HEK293 (cell line): ENCODE measurements at regions not wholly inside any gene's neighbourhood (a gene's known extent, or its start where the extent isn't known, plus 50 kb on each side); places are given as distances from the start of the nearest gene placed in this dataset.
"Not testable (repeated sequence)": the region's sequence is repeated elsewhere in the genome, so short reads cannot be mapped to it uniquely, and the experiment has no call there.

Source experiments
- SP7 ChIP-seq: fragments of 450-650 bp; formaldehyde crosslinking; IDR thresholded peaks from 2 replicates; pipeline ENCODE4 v1.5.1; 2016; ENCODE audit warnings: missing biosample characterization, missing genetic modification characterization
- YY1 ChIP-seq: fragments of 450-650 bp; formaldehyde crosslinking; IDR thresholded peaks from 2 replicates; pipeline ENCODE4 v1.5.1; 2018; ENCODE audit warnings: missing biosample characterization, missing genetic modification characterization
- TF ChIP-seq, protein P1 (sequence below): fragments of 450-650 bp; formaldehyde crosslinking; IDR thresholded peaks from 2 replicates; pipeline ENCODE4 v1.5.1; 2016; ENCODE audit warnings: missing biosample characterization, missing genetic modification characterization
- TF ChIP-seq, protein P2 (sequence below): fragments of 450-650 bp; formaldehyde crosslinking; IDR thresholded peaks from 2 replicates; pipeline ENCODE4 v1.5.1; 2016; ENCODE audit warnings: missing biosample characterization, missing genetic modification characterization

DNA sequence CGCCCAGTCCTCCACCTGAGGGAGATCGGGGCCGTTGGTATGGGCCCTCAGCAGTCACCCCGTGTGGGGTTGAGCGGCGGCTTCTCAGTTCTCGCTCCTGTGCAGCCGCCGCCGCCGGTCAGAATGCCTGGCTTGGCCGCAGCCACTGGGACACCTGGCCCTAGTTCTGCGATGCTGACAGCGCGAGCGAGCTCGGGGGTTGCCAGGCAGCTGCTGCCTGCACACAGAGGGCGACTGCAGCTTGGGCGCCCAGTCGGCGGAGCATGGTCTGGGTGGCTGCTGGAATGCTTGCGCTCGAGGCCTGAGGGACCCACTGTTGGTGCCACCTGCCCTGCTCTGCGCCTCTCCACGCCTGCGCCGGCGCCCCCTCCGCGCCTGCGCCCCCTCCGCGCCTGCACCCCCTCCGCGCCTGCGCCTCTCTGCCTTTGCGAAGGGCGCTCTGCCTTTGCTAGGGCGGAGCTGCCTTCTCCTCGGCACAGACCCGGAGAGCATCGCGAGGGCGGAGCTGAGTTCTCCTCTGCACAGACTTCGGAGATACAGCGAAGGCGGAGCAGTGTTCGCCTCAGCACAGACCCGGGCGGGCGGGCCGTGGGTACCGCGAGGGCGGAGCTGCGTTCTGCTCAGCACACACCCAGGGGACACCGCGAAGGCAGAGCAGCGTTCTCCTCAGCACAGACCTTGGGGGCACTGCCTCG, 1648.3 kb downstream of the SPATA31A7 start:
- TF ChIP-seq, protein P1, sequence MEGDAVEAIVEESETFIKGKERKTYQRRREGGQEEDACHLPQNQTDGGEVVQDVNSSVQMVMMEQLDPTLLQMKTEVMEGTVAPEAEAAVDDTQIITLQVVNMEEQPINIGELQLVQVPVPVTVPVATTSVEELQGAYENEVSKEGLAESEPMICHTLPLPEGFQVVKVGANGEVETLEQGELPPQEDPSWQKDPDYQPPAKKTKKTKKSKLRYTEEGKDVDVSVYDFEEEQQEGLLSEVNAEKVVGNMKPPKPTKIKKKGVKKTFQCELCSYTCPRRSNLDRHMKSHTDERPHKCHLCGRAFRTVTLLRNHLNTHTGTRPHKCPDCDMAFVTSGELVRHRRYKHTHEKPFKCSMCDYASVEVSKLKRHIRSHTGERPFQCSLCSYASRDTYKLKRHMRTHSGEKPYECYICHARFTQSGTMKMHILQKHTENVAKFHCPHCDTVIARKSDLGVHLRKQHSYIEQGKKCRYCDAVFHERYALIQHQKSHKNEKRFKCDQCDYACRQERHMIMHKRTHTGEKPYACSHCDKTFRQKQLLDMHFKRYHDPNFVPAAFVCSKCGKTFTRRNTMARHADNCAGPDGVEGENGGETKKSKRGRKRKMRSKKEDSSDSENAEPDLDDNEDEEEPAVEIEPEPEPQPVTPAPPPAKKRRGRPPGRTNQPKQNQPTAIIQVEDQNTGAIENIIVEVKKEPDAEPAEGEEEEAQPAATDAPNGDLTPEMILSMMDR (tag by site-specific recombination) = not testable (repeated sequence)
- TF ChIP-seq YY1 (tag by site-specific recombination) = not testable (repeated sequence)
- 0 out of 2 replicates have a peak, but pooled peaks have one; percentile 18 for TF ChIP-seq SP7 (tag by site-specific recombination)
- TF ChIP-seq, protein P2, sequence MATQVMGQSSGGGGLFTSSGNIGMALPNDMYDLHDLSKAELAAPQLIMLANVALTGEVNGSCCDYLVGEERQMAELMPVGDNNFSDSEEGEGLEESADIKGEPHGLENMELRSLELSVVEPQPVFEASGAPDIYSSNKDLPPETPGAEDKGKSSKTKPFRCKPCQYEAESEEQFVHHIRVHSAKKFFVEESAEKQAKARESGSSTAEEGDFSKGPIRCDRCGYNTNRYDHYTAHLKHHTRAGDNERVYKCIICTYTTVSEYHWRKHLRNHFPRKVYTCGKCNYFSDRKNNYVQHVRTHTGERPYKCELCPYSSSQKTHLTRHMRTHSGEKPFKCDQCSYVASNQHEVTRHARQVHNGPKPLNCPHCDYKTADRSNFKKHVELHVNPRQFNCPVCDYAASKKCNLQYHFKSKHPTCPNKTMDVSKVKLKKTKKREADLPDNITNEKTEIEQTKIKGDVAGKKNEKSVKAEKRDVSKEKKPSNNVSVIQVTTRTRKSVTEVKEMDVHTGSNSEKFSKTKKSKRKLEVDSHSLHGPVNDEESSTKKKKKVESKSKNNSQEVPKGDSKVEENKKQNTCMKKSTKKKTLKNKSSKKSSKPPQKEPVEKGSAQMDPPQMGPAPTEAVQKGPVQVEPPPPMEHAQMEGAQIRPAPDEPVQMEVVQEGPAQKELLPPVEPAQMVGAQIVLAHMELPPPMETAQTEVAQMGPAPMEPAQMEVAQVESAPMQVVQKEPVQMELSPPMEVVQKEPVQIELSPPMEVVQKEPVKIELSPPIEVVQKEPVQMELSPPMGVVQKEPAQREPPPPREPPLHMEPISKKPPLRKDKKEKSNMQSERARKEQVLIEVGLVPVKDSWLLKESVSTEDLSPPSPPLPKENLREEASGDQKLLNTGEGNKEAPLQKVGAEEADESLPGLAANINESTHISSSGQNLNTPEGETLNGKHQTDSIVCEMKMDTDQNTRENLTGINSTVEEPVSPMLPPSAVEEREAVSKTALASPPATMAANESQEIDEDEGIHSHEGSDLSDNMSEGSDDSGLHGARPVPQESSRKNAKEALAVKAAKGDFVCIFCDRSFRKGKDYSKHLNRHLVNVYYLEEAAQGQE = not testable (repeated sequence)
